Endothelial cell of umbilical vein (primary cell): ENCODE measurements at regions not wholly inside any gene's neighbourhood (a gene's known extent, or its start where the extent isn't known, plus 50 kb on each side); places are given as distances from the start of the nearest gene placed in this dataset.
"Not testable (repeated sequence)": the region's sequence is repeated elsewhere in the genome, so short reads cannot be mapped to it uniquely, and the experiment has no call there.

Experiments
- BruUV-seq: library from RNA; stranded (reverse); fragments of 400-500 nt; replicated peaks from 2 replicates; lab custom pipeline; 2021; lab: Mats Ljungman, UMichigan
- CTCF ChIA-PET: fragments of 300-600, 350-600 bp; sonication (Branson Sonifier 250); formaldehyde crosslinking; loops from one replicate; lab custom pipeline; 2021; ENCODE audit warnings: antibody characterized with exemption, inconsistent platforms; lab: Charles Lee
- POLR2A ChIA-PET: fragments of 300-600, 350-600 bp; sonication (Branson Sonifier 250); formaldehyde crosslinking; loops from one replicate; lab custom pipeline; 2021; ENCODE audit warnings: antibody characterized with exemption, inconsistent platforms; lab: Charles Lee
- DNase-seq: peaks from one replicate; pipeline ENCODE4 v3.0.0-alpha.2; 2011; ENCODE audit warnings: low read depth, low spot score
- FAIRE-seq: peaks from 2 replicates; lab custom pipeline; 2011; peaks lifted over from hg19 to GRCh38; lab: Jason Lieb, UNC
- H2AFZ ChIP-seq: 2 replicates; pipeline ENCODE4 v1.6.0; 2012; ENCODE audit warnings: low read depth, low read length, control low read depth, inconsistent platforms
- H3K27ac ChIP-seq: 2 replicates; pipeline ENCODE4 v1.5.1; 2011; ENCODE audit warnings: low read depth, mild to moderate bottlenecking, control low read depth, low read length, moderate library complexity; ENCODE audit not compliant: insufficient read depth
- H3K27me3 ChIP-seq, 2 experiments: 2 replicates each; pipeline versions ENCODE4 v1.6.0 to v1.6.1; 2011; ENCODE audit warnings: low read length in 2 of 2, mixed read lengths in 1 of 2; ENCODE audit not compliant: control insufficient read depth in 2 of 2, insufficient read depth in 2 of 2
- H3K36me3 ChIP-seq, 2 experiments: 2 replicates in 1 of 2; 3 replicates in 1 of 2; pipeline ENCODE4 v1.5.1; 2011; ENCODE audit warnings: low read length in 2 of 2, mild to moderate bottlenecking in 1 of 2, moderate library complexity in 1 of 2; ENCODE audit not compliant: control insufficient read depth in 2 of 2, insufficient read depth in 2 of 2; ENCODE audit errors: extremely low read depth in 1 of 2
- H3K4me1 ChIP-seq: 3 replicates; pipeline ENCODE4 v1.5.1; 2011; ENCODE audit warnings: mild to moderate bottlenecking, low read length; ENCODE audit not compliant: control insufficient read depth, insufficient read depth; ENCODE audit errors: extremely low read depth
- H3K4me2 ChIP-seq: 2 replicates; pipeline ENCODE4 v1.6.1; 2011; ENCODE audit warnings: low read length, control low read depth, mixed read lengths; ENCODE audit not compliant: insufficient read depth
- H3K4me3 ChIP-seq, 3 experiments: fragments of 200-600 bp in 1 of 3; sonication (generic), shearing (Covaris generic) in 1 of 3; replicated peaks in 1 of 3; 2 replicates each; pipeline ENCODE4 v1.5.1; 2011 to 2016; ENCODE audit warnings: control low read depth in 3 of 3, low read length in 3 of 3, mild to moderate bottlenecking in 2 of 3, inconsistent platforms in 1 of 3, low read depth in 1 of 3, moderate library complexity in 1 of 3; ENCODE audit not compliant: insufficient read depth in 1 of 3
- H3K79me2 ChIP-seq: 2 replicates; pipeline ENCODE4 v1.6.0; 2012; ENCODE audit warnings: low read length, inconsistent platforms; ENCODE audit not compliant: control insufficient read depth, insufficient read depth
- H3K9ac ChIP-seq: replicated peaks from 2 replicates; pipeline ENCODE3; 2011; ENCODE audit warnings: low read length, control low read depth; ENCODE audit not compliant: insufficient read depth; ENCODE audit errors: extremely low read depth
- H3K9me1 ChIP-seq: replicated peaks from 3 replicates; pipeline ENCODE4 v1.6.0; 2011; ENCODE audit warnings: mild to moderate bottlenecking, low read length; ENCODE audit not compliant: control insufficient read depth, insufficient read depth; ENCODE audit errors: extremely low read depth
- H3K9me3 ChIP-seq: replicated peaks from 2 replicates; pipeline ENCODE4 v1.5.1; 2012; ENCODE audit warnings: low read length, inconsistent platforms; ENCODE audit not compliant: control insufficient read depth, insufficient read depth
- H4K20me1 ChIP-seq: replicated peaks from 2 replicates; pipeline ENCODE3; 2011; ENCODE audit warnings: mild to moderate bottlenecking, low read length; ENCODE audit not compliant: control insufficient read depth, insufficient read depth; ENCODE audit errors: extremely low read depth
- EZH2 ChIP-seq: IDR thresholded peaks from 2 replicates; pipeline ENCODE4 v1.6.1; 2012; ENCODE audit warnings: borderline replicate concordance, low read depth, mild to moderate bottlenecking, moderate library complexity, low read length, inconsistent platforms; ENCODE audit not compliant: severe bottlenecking
- FOS ChIP-seq: IDR thresholded peaks from 2 replicates; pipeline ENCODE4 v1.6.1; 2011; ENCODE audit warnings: mild to moderate bottlenecking, low read length, moderate library complexity, borderline replicate concordance; ENCODE audit not compliant: insufficient read depth
- GATA2 ChIP-seq: IDR thresholded peaks from 2 replicates; pipeline ENCODE4 v1.7.0; 2011; ENCODE audit warnings: low read depth, mild to moderate bottlenecking, moderate library complexity, mixed read lengths, low read length; ENCODE audit not compliant: insufficient read length, insufficient read depth
- JUN ChIP-seq: IDR thresholded peaks from 2 replicates; pipeline ENCODE4 v1.6.1; 2011; ENCODE audit warnings: borderline replicate concordance, low read depth; ENCODE audit not compliant: insufficient read length, insufficient read depth
- MYC ChIP-seq: IDR thresholded peaks from one replicate; pipeline ENCODE4 v1.6.1; 2011; ENCODE audit warnings: mild to moderate bottlenecking, low read depth, low read length
- POLR2A ChIP-seq: IDR thresholded peaks from 2 replicates; pipeline ENCODE4 v1.6.1; 2012; ENCODE audit warnings: low read depth, mild to moderate bottlenecking, control low read depth, low read length
- POLR2AphosphoS5 ChIP-seq: IDR thresholded peaks from 2 replicates; pipeline ENCODE4 v1.6.1; 2012; ENCODE audit warnings: low read depth, mild to moderate bottlenecking, control low read depth, low read length, moderate library complexity; ENCODE audit not compliant: insufficient read depth
- dilution Hi-C: fragments of 300-500 bp; cut with MboI; formaldehyde crosslinking; loops from one replicate; pipeline ENCODE4 v1.15.0; 2019; ENCODE audit warnings: low sequenced_read_pairs; ENCODE audit not compliant: extremely low pct_ligation_motif_present
- intact Hi-C: fragments of 100-400 bp; cut with micrococcal nuclease; formaldehyde crosslinking; loops from one replicate; pipeline ENCODE4 v1.10.0; 2022
- TF ChIP-seq, protein P1 (sequence below): IDR thresholded peaks from 2 replicates; pipeline ENCODE4 v1.6.1; 2011; ENCODE audit not compliant: insufficient read depth, insufficient read length
- TF ChIP-seq, protein P2 (sequence below), 2 donors: IDR thresholded peaks; 1 replicate in 1 of 2; 2 replicates in 1 of 2; pipeline ENCODE4 v1.5.1; 2011; ENCODE audit warnings: low read length in 2 of 2, mild to moderate bottlenecking in 2 of 2, moderate library complexity in 2 of 2, control low read depth in 1 of 2, inconsistent platforms in 1 of 2, low read depth in 1 of 2; ENCODE audit not compliant: insufficient read depth in 1 of 2; ENCODE audit errors: extremely low read depth in 1 of 2

DNA sequence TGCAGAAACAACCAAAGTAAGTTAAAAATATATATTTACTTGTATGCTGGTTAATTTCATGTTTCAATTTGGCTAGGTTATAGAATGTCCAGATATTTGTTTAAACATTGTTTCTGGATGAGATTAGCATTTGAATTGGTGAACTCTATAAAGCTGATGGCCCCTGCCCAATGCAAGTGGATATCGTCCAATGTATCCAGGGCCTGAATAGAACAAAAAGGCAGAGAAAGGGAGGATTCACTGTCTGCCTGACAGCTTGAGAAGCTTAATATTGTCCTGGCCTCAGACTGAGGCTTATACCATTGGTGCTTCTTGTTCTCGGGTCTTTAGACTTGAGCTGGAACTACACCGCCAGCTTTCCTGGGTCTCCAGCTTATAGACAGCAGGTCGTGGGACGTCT, 446.7 kb upstream of the ACTBL2 start:
- no peak for FAIRE-seq
- no peak for DNase-seq
- TF ChIP-seq EZH2 (no peak), GATA2 (no peak), FOS (no peak), MYC (no peak), JUN (no peak), POLR2A (no peak), POLR2AphosphoS5 (no peak)
- TF ChIP-seq, protein P1, sequence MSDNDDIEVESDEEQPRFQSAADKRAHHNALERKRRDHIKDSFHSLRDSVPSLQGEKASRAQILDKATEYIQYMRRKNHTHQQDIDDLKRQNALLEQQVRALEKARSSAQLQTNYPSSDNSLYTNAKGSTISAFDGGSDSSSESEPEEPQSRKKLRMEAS = no peak
- TF ChIP-seq, protein P2, sequence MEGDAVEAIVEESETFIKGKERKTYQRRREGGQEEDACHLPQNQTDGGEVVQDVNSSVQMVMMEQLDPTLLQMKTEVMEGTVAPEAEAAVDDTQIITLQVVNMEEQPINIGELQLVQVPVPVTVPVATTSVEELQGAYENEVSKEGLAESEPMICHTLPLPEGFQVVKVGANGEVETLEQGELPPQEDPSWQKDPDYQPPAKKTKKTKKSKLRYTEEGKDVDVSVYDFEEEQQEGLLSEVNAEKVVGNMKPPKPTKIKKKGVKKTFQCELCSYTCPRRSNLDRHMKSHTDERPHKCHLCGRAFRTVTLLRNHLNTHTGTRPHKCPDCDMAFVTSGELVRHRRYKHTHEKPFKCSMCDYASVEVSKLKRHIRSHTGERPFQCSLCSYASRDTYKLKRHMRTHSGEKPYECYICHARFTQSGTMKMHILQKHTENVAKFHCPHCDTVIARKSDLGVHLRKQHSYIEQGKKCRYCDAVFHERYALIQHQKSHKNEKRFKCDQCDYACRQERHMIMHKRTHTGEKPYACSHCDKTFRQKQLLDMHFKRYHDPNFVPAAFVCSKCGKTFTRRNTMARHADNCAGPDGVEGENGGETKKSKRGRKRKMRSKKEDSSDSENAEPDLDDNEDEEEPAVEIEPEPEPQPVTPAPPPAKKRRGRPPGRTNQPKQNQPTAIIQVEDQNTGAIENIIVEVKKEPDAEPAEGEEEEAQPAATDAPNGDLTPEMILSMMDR (IDR thresholded peaks at IDR 0.05; ENCODE audit: extremely low read depth in 1 of 2, insufficient read depth in 1 of 2, low read depth in 1 of 2, low read length in 2 of 2) = no peak
- BruUV-seq = no TSS peak
- ChIA-PET POLR2A (no interaction called here), CTCF (no interaction called here)
- Histone ChIP-seq H3K27ac (no peak overlapping the region), H3K4me2 (no peak overlapping the region), H3K4me3 (no peak overlapping the region), H3K9me3 (no peaks in the 10 kb centered on the region), H3K9me1 (no peaks in the 10 kb centered on the region), H3K27me3 (peaks cover 4 to 8% of the 10 kb centered on the region in 2 experiments), H3K79me2 (no peaks in the 10 kb centered on the region), H4K20me1 (no peaks in the 10 kb centered on the region), H3K4me1 (no peaks in the 10 kb centered on the region), H2AFZ (no peak overlapping the region), H3K9ac (no peak overlapping the region), H3K36me3 (no peaks in the 10 kb centered on the region)
- dilution Hi-C loops (no loop called here), intact Hi-C loops (no loop called here)

DNA sequence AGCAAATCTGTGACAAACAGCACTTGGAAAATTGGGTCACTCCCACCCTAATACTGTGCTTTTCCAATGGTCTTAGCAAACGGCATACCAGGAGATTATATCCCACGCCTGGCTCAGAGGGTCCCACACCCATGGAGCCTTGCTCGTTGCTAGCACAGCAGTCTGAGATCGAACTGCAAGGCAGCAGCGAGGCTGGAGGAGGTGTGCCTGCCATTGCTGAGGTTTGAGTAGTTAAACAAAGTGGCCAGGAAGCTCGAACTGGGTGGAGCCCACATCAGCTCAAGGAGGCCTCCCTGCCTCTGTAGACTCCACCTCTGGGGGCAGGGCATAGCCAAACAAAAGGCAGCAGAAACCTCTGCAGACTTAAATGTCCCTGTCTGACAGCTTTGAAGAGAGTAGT, 440.5 kb upstream of the ACTBL2 start:
- BruUV-seq, POLR2A ChIA-PET, H3K4me1 ChIP-seq, DNase-seq, H3K9ac ChIP-seq, H3K4me2 ChIP-seq, H3K4me3 ChIP-seq, H4K20me1 ChIP-seq, H3K79me2 ChIP-seq, H3K36me3 ChIP-seq, FAIRE-seq, H3K9me1 ChIP-seq, H3K27me3 ChIP-seq, H3K27ac ChIP-seq, dilution Hi-C loops, H3K9me3 ChIP-seq, CTCF ChIA-PET, intact Hi-C loops, H2AFZ ChIP-seq: not testable (repeated sequence)
